Urinary bladder (tissue), 3 donors: ENCODE measurements at regions not wholly inside any gene's neighbourhood (a gene's known extent, or its start where the extent isn't known, plus 50 kb on each side); places are given as distances from the start of the nearest gene placed in this dataset.

Experiments used
- DNase-seq: peaks from one replicate; pipeline ENCODE4 v3.0.0-alpha.2; 2015; ENCODE audit errors: extremely low spot score
- H3K27ac ChIP-seq: one replicate; pipeline ENCODE4 v1.5.1; 2013; ENCODE audit warnings: low read depth, mild to moderate bottlenecking, moderate library complexity
- H3K36me3 ChIP-seq: one replicate; pipeline ENCODE4 v1.6.1; 2013; ENCODE audit warnings: mild to moderate bottlenecking, moderate library complexity; ENCODE audit not compliant: insufficient read depth
- H3K4me1 ChIP-seq: one replicate; pipeline ENCODE4 v1.6.1; 2013; ENCODE audit warnings: mild to moderate bottlenecking, moderate library complexity; ENCODE audit not compliant: insufficient read depth
- H3K4me3 ChIP-seq: one replicate; pipeline ENCODE4 v1.5.1; 2013; ENCODE audit warnings: low read depth, low read length
- WGBS: extraction: QIAGEN DNeasy Blood & Tissue Kit; methylation state at CpG from one replicate; pipeline ENCODE4 v1.1.7; 2013; 5-methylcytosine and 5-hydroxymethylcytosine counted together
- donor health status: healthy with polysubstance abuse.
- donor health status: healthy.

- H3K27ac ChIP-seq = no peak overlapping the region
- no peaks in the 10 kb centered on the region for H3K4me1 ChIP-seq
- no peak overlapping the region for H3K4me3 ChIP-seq
- no peak for DNase-seq
- WGBS = 89% methylated on average over 8 of the region's 8 CpGs
- H3K36me3 ChIP-seq = no peaks in the 10 kb centered on the region
Measured at GRCh38 chr5:5598547-5599113, 176.2 kb downstream of the ICE1 start.

GRCh38 chr5:5593391-5593790, 170.9 kb downstream of the ICE1 start:
- Histone ChIP-seq H3K27ac (no peak overlapping the region), H3K4me3 (no peak overlapping the region), H3K4me1 (no peaks in the 10 kb centered on the region), H3K36me3 (no peaks in the 10 kb centered on the region)
- no peak for DNase-seq

- Histone ChIP-seq H3K4me1 (no peaks in the 10 kb centered on the region), H3K36me3 (no peaks in the 10 kb centered on the region), H3K27ac (no peak overlapping the region), H3K4me3 (no peak overlapping the region)
- no peak for DNase-seq
- 75% methylated on average over 5 of the region's 5 CpGs for WGBS
Measured at GRCh38 chr5:5592541-5592940, 170.1 kb downstream of the ICE1 start.

- H3K4me1 ChIP-seq = no peaks in the 10 kb centered on the region
- no peak overlapping the region for H3K27ac ChIP-seq
- no peak overlapping the region for H3K4me3 ChIP-seq
- DNase-seq = no peak
- no peaks in the 10 kb centered on the region for H3K36me3 ChIP-seq
- 63% methylated on average over 6 of the region's 6 CpGs for WGBS
Measured at GRCh38 chr5:5591567-5591966, 169.1 kb downstream of the ICE1 start.

GRCh38 chr5:5589857-5590256, 167.4 kb downstream of the ICE1 start:
- H3K27ac ChIP-seq = no peak overlapping the region
- no peak overlapping the region for H3K4me3 ChIP-seq
- H3K36me3 ChIP-seq = no peaks in the 10 kb centered on the region
- 93% methylated on average over 12 of the region's 12 CpGs for WGBS
- no peak for DNase-seq
- H3K4me1 ChIP-seq = no peaks in the 10 kb centered on the region

GRCh38 chr5:5588887-5589826, 166.7 kb downstream of the ICE1 start:
- DNase-seq = no peak
- 76% methylated on average over 12 of the region's 12 CpGs for WGBS
- no peak overlapping the region for H3K27ac ChIP-seq
- H3K36me3 ChIP-seq = no peaks in the 10 kb centered on the region
- H3K4me1 ChIP-seq = no peaks in the 10 kb centered on the region
- no peak overlapping the region for H3K4me3 ChIP-seq

GRCh38 chr5:5588386-5588785, 165.9 kb downstream of the ICE1 start:
- DNase-seq = no peak
- WGBS = 86% methylated on average over 4 of the region's 4 CpGs
- no peak overlapping the region for H3K27ac ChIP-seq
- H3K4me3 ChIP-seq = no peak overlapping the region
- no peaks in the 10 kb centered on the region for H3K4me1 ChIP-seq
- no peaks in the 10 kb centered on the region for H3K36me3 ChIP-seq

- Histone ChIP-seq H3K4me1 (no peaks in the 10 kb centered on the region), H3K4me3 (no peak overlapping the region), H3K36me3 (no peaks in the 10 kb centered on the region), H3K27ac (no peak overlapping the region)
- no peak for DNase-seq
- 87% methylated on average over 3 of the region's 3 CpGs for WGBS
Measured at GRCh38 chr5:5587474-5587873, 165.0 kb downstream of the ICE1 start.

GRCh38 chr5:5586721-5587120, 164.2 kb downstream of the ICE1 start:
- no peaks in the 10 kb centered on the region for H3K4me1 ChIP-seq
- no peak for DNase-seq
- no peaks in the 10 kb centered on the region for H3K36me3 ChIP-seq
- WGBS = 43% methylated on average over 2 of the region's 2 CpGs
- H3K27ac ChIP-seq = no peak overlapping the region
- H3K4me3 ChIP-seq = no peak overlapping the region

- H3K27ac ChIP-seq = no peak overlapping the region
- 84% methylated on average over 6 of the region's 6 CpGs for WGBS
- no peak for DNase-seq
- no peaks in the 10 kb centered on the region for H3K4me1 ChIP-seq
- no peak overlapping the region for H3K4me3 ChIP-seq
- H3K36me3 ChIP-seq = no peaks in the 10 kb centered on the region
Measured at GRCh38 chr5:5585751-5586341, 163.4 kb downstream of the ICE1 start.

- Histone ChIP-seq H3K4me1 (no peaks in the 10 kb centered on the region), H3K4me3 (no peak overlapping the region), H3K27ac (no peak overlapping the region), H3K36me3 (no peaks in the 10 kb centered on the region)
- no peak for DNase-seq
- WGBS = 86% methylated on average over 4 of the region's 4 CpGs
Measured at GRCh38 chr5:5584751-5585150, 162.3 kb downstream of the ICE1 start.

GRCh38 chr5:5584236-5584745, 161.8 kb downstream of the ICE1 start:
- no peak for DNase-seq
- H3K36me3 ChIP-seq = no peaks in the 10 kb centered on the region
- no peak overlapping the region for H3K4me3 ChIP-seq
- no peak overlapping the region for H3K27ac ChIP-seq
- 80% methylated on average over 3 of the region's 3 CpGs for WGBS
- no peaks in the 10 kb centered on the region for H3K4me1 ChIP-seq

- WGBS = 91% methylated on average over 5 of the region's 5 CpGs
- no peak for DNase-seq
- Histone ChIP-seq H3K4me3 (no peak overlapping the region), H3K4me1 (no peaks in the 10 kb centered on the region), H3K27ac (no peak overlapping the region), H3K36me3 (no peaks in the 10 kb centered on the region)
Measured at GRCh38 chr5:5583832-5584231, 161.4 kb downstream of the ICE1 start.
